Medulla oblongata (tissue), 1 donor: ENCODE measurements at regions not wholly inside any gene's neighbourhood (a gene's known extent, or its start where the extent isn't known, plus 50 kb on each side); places are given as distances from the start of the nearest gene placed in this dataset.

ENCODE experiments used
- DNase-seq: peaks from one replicate; pipeline ENCODE4 v3.0.0-alpha.2; 2015; ENCODE audit errors: extremely low spot score

- no peak for DNase-seq
Observed at GRCh38 chr6:165082636-165083035, 226.8 kb downstream of the C6orf118 start.

DNA sequence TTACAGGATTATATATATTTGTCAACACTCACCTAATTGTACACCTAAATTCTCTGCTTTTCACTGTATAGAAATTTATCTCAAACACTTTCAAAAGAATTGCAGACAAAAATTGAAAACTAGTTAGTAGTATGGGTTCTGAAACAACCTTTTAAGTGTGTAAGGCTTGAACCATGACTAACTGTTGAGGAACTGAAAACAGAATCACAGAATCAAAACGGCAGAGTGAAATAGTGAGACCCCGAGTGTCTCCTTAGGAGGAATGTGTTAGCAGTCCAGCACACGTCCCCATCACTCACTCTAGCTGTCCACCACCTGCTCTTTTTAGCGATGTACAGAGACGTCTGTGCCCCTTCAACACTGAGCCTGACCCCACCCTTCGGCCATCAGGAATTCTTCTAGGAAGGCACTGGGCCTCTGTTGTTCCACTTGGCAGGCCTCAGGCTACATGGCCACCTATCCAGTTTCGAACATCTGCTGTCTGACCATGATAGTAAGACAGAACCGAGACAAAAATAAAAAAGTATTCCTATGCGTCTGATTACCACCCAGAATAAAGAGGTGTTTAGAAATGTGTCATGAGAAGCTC is 227.4 kb downstream of the C6orf118 start:
- DNase-seq, result no peak

GRCh38 chr6:165077876-165078275 is 231.5 kb downstream of the C6orf118 start:
- no peak for DNase-seq

GRCh38 chr6:165071906-165072305 is 237.5 kb downstream of the C6orf118 start:
- no peak for DNase-seq

- DNase-seq, result no peak
Observed at GRCh38 chr6:165060720-165061119, 248.7 kb downstream of the C6orf118 start.

DNA sequence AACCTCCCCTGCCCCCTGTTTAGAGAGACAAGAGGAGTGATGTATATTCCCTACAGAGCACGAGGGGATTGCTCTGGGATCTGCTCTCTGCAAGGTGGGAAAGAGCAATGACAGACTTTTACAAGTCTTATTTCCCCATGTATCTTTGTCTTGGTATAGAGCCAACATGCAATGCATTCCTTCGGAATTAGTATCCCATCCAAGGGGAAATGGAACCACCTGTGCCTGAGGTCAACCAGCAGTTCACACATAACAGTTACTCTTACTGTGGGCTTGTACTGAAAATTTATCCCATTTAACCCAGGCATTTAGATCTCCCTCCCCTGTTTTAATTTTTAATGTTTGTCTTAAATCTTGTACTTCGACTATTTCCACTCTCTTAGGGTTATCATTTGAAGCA is 250.4 kb downstream of the C6orf118 start:
- no peak for DNase-seq

DNA sequence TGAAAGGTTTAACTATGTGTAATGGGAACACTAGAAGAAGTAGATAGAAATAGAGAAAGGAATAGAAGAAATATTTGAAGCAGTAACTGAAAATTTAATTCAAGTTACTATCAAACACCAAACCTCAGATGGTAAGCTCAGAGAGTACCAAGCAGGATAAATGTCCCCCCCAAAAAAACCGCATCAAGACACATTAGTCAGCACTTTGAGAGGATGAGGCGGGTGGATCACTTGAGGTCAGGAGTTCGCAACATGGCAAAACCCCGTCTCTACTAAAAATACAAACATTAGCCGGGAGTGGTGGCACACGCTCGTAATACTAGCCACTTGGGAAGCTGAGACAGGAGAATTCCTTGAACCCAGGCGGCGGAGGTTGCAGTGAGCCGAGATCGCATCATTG is 253.1 kb downstream of the C6orf118 start:
- no peak for DNase-seq

DNA sequence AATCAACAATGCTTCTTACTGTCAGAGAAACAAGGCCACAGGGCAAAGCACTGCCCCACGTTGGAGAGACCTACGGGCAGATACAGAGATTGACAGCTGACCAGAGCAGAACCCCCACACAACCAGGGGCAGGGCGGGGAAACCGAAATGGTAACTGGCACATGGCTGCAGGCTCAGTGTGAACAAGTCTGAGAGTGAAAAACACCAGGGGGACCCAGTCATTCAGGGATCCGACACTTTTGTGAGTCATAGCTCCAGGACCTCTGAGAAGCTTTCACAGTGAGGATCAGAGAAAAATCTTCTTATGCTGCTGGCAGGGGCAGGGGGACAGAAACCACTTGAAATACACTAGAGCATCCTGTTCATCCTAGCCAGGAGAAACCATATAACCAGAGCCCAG is 254.2 kb downstream of the C6orf118 start:
- peak; percentile 18 for DNase-seq

GRCh38 chr6:165052561-165053480 is 256.6 kb downstream of the C6orf118 start:
- DNase-seq, result no peak

GRCh38 chr6:165049362-165049761 is 260.0 kb downstream of the C6orf118 start:
- no peak for DNase-seq

GRCh38 chr6:165047952-165048351 is 261.5 kb downstream of the C6orf118 start:
- no peak for DNase-seq

DNA sequence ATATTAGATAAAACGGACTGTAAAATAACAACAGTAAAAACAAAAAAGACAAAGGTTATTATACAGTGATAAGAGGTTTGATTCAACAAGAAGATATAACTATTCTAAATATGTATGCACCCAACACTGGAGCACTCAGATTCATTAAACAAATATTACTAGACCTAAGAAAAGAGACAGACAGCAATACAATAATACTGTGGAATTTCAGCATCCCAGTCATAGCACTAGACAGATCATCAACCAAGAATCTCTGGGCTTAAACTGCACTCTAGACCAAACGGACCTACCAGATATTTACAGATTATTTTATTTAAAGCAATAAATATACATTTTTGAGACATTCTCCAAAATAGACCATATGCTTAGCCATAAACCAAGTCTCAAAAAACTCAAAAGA is 263.8 kb downstream of the C6orf118 start:
- no peak for DNase-seq

DNA sequence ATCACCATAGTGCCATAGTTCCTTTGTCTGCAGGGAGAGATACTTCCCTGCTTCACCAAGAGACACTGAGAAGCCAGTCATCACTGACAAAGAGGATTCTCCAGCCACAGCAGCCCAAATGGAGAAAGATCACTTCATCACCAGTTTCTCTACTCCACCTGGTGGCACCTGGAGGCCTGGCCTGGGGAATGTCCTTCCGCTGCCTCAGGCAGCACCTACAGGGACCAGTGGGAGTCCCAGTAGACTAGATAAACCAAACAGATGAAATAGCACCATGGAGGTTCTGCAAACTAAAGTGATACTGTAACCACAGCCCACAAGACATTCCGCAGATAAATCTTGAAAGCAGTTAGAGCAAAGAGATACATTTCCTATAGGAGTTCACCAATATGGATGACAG is 266.5 kb downstream of the C6orf118 start:
- DNase-seq, result no peak

GRCh38 chr6:165040440-165040839 is 269.0 kb downstream of the C6orf118 start:
- DNase-seq, result no peak

DNA sequence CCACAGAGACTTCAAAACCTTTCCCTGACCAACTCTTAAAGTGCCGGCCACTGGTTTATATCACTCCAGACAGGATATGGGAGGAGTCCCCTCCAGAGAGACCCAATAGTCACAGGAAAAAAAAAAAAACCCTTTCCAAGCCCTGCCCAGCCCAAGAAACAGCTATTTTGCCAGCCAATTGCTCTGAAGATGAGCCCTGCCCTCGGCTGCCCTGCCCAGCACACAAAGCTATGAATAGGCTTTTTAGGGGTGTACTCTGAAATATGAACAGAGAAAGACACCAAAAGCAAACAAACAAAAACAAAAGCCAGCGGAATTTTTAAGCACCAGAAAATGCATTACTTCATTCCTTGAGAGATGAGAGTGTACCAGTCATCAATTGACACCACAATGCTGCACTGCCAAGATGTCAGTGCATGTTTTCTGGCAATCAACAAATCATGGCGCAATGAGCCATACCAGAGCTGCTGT is 275.1 kb downstream of the C6orf118 start:
- no peak for DNase-seq

- no peak for DNase-seq
Observed at GRCh38 chr6:165031502-165031901, 277.9 kb downstream of the C6orf118 start.

DNA sequence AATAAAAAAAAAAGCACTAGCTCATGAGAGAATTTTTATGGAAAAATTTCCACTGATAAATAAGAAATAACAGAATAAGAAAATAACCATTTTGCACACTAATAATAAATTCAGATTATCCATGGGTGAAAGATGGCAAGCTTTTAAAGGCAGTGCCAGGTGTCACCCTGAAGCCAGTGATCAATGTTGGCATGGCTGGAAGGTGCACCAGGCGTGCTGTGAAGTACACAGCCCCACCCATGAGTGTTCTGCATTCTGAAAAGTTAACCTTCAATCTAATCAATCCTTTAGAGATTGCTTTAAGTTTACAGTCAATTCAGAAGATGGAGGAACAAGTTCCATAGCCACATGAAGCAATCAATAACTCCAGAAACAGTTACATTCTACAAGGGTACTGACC is 284.4 kb downstream of the C6orf118 start:
- no peak for DNase-seq

- DNase-seq, result no peak
Observed at GRCh38 chr6:165019681-165020080, 289.7 kb downstream of the C6orf118 start.

DNA sequence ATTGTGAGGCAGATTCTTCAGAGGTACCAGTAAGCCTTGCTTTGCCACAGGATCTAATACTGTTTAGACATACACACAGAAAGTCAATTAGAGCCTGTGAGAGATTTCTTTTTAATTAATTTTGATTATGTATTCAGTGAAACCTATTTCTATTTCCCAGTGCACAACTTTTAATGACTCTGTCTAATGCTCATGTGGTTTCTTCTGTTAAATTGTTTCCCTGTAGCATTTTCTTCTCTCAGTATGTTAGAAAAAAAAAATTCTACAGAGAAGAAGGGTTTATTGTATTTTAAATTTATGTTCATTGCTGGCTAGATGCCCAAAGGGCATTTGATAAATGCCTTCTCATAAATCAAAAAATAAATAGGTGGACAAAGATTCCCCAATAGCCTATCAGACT is 293.7 kb downstream of the C6orf118 start:
- DNase-seq, result no peak

DNA sequence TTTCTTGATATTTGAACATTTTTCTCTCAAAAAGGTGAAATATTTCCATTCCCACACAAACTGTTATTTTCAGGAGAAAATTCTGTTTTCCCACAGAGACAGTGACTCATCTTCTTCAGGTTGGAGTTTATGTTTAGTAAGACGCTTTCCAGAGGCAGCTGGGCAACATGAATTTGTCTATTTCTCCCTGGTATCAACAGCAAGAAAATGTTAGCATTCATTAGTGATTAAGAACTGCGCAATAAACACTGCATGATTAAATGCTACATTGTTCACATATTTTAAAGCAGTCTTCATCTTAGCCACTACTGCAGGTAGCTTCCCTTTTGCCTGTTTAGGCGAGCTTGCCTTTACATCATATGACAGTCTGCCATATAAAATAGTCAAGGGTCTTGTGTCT is 295.7 kb downstream of the C6orf118 start:
- no peak for DNase-seq

DNA sequence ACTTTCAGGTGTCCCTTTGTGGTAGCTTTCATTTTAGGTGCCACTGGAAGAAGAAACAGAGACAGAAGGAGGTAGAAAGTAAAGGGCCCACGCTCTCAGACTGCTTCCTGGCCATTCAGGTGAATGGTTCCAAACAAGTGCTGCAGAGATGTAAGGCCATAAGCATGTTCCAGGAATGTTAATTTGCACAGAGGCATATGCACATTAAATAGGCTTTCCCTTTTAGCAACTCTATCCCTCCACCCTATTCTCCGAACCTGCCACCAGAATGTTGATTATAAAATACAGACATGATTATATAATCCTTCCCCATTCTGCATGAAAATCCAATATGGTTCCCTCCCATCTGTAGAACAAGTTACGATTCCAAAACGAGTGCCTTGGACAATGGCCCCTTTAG is 297.2 kb downstream of the C6orf118 start:
- no peak for DNase-seq

DNA sequence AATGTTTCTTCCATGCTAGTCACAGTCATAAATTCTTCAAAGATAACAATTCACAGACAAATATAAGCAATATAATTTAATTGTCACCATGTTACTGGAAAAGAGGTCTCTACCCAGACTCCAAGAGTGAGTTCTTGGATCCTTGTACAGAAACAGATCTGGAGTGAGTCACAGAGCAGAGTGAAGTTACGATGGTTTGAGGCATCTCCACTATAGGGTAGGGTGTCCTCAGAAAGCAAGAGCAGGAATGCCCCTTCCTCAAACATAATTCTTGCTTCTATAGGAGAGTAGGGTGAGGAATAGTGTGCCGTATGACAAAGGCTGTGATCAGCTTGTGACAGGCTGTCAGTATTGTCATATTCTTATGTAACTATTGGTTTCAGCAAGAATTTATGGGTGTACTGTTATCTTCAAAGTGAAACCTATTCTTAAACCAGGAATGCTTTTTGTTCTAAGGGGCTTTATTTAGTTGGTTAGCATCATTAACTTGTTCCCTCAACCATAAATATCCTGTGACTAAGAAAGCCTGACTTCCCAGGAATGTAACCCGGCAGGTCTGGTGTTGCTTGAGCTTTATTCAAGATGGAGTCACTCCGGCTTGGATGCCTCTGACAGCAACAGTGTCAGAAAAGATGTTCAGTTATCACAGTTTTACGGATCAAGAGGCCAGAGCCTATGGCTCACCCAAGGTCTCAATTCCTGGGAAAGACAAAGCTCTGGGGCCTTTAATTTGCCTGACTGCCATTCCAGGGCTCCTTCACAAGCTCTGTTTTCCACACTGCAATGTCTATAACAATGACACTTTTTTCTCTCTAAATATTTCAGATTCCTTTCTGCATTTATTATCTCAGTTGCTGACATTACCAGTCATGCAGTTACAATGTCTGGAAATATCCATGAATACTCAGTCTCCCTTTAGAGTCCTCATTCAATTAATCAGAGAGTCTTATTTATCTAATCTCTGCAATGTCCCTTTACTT is 298.6 kb downstream of the C6orf118 start:
- DNase-seq, result no peak
